WI38 (cell line): ENCODE measurements at regions not wholly inside any gene's neighbourhood (a gene's known extent, or its start where the extent isn't known, plus 50 kb on each side); places are given as distances from the start of the nearest gene placed in this dataset.
"Not testable (repeated sequence)": the region's sequence is repeated elsewhere in the genome, so short reads cannot be mapped to it uniquely, and the experiment has no call there.

Experiments
- H3K4me3 ChIP-seq: 2 replicates; pipeline ENCODE4 v1.5.1; 2011; ENCODE audit warnings: low read depth, mild to moderate bottlenecking, control low read depth, low read length
- CTCF ChIP-seq: IDR thresholded peaks from 2 replicates; pipeline ENCODE4 v1.5.1; 2012; ENCODE audit warnings: low read depth, mild to moderate bottlenecking, control low read depth, low read length

- no peak overlapping the region for H3K4me3 ChIP-seq
- no peak for TF ChIP-seq CTCF
Measured at GRCh38 chr2:17199741-17200140, 318.5 kb downstream of the RAD51AP2 start.

- TF ChIP-seq CTCF: no peak
- H3K4me3 ChIP-seq: no peak overlapping the region
Measured at GRCh38 chr2:17196380-17196779, 321.9 kb downstream of the RAD51AP2 start.

- no peak for TF ChIP-seq CTCF
- H3K4me3 ChIP-seq: no peak overlapping the region
Measured at GRCh38 chr2:17195016-17195415, 323.2 kb downstream of the RAD51AP2 start.

- no peak for TF ChIP-seq CTCF
Measured at GRCh38 chr2:17194083-17194482, 324.2 kb downstream of the RAD51AP2 start.

GRCh38 chr2:17193433-17193890, 324.8 kb downstream of the RAD51AP2 start:
- not testable (repeated sequence) for H3K4me3 ChIP-seq

More at GRCh38 chr2:17194083-17194482, 324.2 kb downstream of the RAD51AP2 start:
- no peak overlapping the region for H3K4me3 ChIP-seq

- no peak overlapping the region for H3K4me3 ChIP-seq
- TF ChIP-seq CTCF: no peak
Measured at GRCh38 chr2:17191223-17191622, 327.0 kb downstream of the RAD51AP2 start.

- TF ChIP-seq CTCF: no peak
- H3K4me3 ChIP-seq: no peak overlapping the region
Measured at GRCh38 chr2:17190527-17190926, 327.7 kb downstream of the RAD51AP2 start.

GRCh38 chr2:17188721-17189120, 329.5 kb downstream of the RAD51AP2 start:
- no peak for TF ChIP-seq CTCF
- no peak overlapping the region for H3K4me3 ChIP-seq
